ENCODE measurements at regions not wholly inside any gene's neighbourhood (a gene's known extent, or its start where the extent isn't known, plus 50 kb on each side); places are given as distances from the start of the nearest gene placed in this dataset.

GRCh38 chr10:111455776-111456426, 379.1 kb downstream of the ADRA2A start:
- peak; percentile 3 for DNase-seq

- no peak for DNase-seq
Measured at GRCh38 chr10:111458256-111458655, 381.4 kb downstream of the ADRA2A start.

GRCh38 chr10:111459967-111460366, 383.1 kb downstream of the ADRA2A start:
- DNase-seq, result no peak

GRCh38 chr10:111472445-111472844, 395.6 kb downstream of the ADRA2A start:
- DNase-seq, result no peak

- no peak for DNase-seq
Measured at GRCh38 chr10:111473361-111473760, 396.5 kb downstream of the ADRA2A start.

- DNase-seq, result no peak
Measured at GRCh38 chr10:111474786-111475185, 398.0 kb downstream of the ADRA2A start.

- no peak for DNase-seq
Measured at GRCh38 chr10:111475720-111476119, 398.9 kb downstream of the ADRA2A start.

GRCh38 chr10:111478651-111479050, 401.8 kb downstream of the ADRA2A start:
- DNase-seq, result no peak

- DNase-seq, result no peak
Measured at GRCh38 chr10:111479966-111480365, 403.1 kb downstream of the ADRA2A start.

- DNase-seq, result no peak
Measured at GRCh38 chr10:111481261-111481826, 404.5 kb downstream of the ADRA2A start.

- no peak for DNase-seq
Measured at GRCh38 chr10:111481866-111482265, 405.0 kb downstream of the ADRA2A start.

- DNase-seq, result no peak
Measured at GRCh38 chr10:111482621-111483216, 405.9 kb downstream of the ADRA2A start.

- DNase-seq, result no peak
Measured at GRCh38 chr10:111485767-111486166, 408.9 kb downstream of the ADRA2A start.

- DNase-seq, result no peak
Measured at GRCh38 chr10:111486346-111486745, 409.5 kb downstream of the ADRA2A start.

GRCh38 chr10:111488668-111489067, 411.8 kb downstream of the ADRA2A start:
- no peak for DNase-seq

- no peak for DNase-seq
Measured at GRCh38 chr10:111491154-111491553, 414.3 kb downstream of the ADRA2A start.

- no peak for DNase-seq
Measured at GRCh38 chr10:111493024-111493625, 416.3 kb downstream of the ADRA2A start.

GRCh38 chr10:111498560-111498959, 421.7 kb downstream of the ADRA2A start:
- DNase-seq, result no peak

- no peak for DNase-seq
Measured at GRCh38 chr10:111504376-111504775, 427.5 kb downstream of the ADRA2A start.

- DNase-seq, result no peak
Measured at GRCh38 chr10:111506266-111507034, 429.6 kb downstream of the ADRA2A start.

- DNase-seq, result no peak
Measured at GRCh38 chr10:111511751-111512150, 434.9 kb downstream of the ADRA2A start.

- DNase-seq, result no peak
Measured at GRCh38 chr10:111515264-111515663, 438.4 kb downstream of the ADRA2A start.

- no peak for DNase-seq
Measured at GRCh38 chr10:111515706-111516105, 438.9 kb downstream of the ADRA2A start.
